IPS-15b (cell line): ENCODE measurements at regions not wholly inside any gene's neighbourhood (a gene's known extent, or its start where the extent isn't known, plus 50 kb on each side); places are given as distances from the start of the nearest gene placed in this dataset.

Source experiments
- H3K27me3 ChIP-seq: one replicate; pipeline ENCODE4 v1.6.1; 2013; ENCODE audit warnings: low read length; ENCODE audit not compliant: control insufficient read depth, insufficient read depth
- H3K36me3 ChIP-seq: one replicate; pipeline ENCODE4 v1.6.1; 2013; ENCODE audit warnings: low read length; ENCODE audit not compliant: control insufficient read depth, insufficient read depth
- H3K4me1 ChIP-seq: one replicate; pipeline ENCODE4 v1.6.1; 2013; ENCODE audit warnings: mild to moderate bottlenecking, low read length; ENCODE audit not compliant: control insufficient read depth, insufficient read depth
- H3K4me3 ChIP-seq: one replicate; pipeline ENCODE4 v1.5.1; 2013; ENCODE audit warnings: low read depth, low read length
- H3K9ac ChIP-seq: one replicate; pipeline ENCODE4 v1.6.1; 2013; ENCODE audit warnings: low read depth, mild to moderate bottlenecking, low read length
- H3K9me3 ChIP-seq: one replicate; pipeline ENCODE4 v1.6.1; 2013; ENCODE audit warnings: mild to moderate bottlenecking, low read length; ENCODE audit not compliant: control insufficient read depth, insufficient read depth

DNA sequence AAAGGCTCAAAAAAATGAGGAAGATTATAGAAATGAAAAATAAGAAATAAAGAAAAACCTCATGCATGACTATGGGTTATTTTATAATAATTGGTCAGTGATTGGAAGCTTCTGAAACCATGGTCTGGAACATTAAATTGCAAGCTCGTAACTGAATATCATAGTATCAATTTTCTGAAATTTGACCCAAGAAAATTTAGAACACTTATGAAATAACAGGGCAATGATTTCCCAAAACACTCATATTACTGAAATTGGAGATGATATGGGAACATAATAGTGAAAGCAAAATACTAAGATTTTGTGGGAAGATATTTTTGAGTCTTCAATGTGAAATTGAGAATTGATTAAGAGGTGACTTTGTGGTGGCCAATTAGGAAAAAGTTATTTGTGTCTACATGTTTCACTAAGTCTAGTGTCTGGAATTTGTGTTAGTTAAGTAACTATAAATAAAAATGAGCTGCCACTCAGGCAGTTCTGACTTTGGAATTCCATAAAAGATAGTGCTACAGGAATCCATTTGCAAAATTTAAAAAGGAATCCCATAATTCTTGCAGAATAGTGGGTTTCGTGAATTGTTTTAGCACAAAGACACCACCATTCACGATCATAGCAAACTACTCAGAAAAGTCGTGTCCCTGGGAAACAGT, 603.0 kb downstream of the LMO7 start:
- Histone ChIP-seq H3K4me1 (no peaks in the 10 kb centered on the region), H3K27me3 (no peaks in the 10 kb centered on the region), H3K4me3 (no peak overlapping the region), H3K9ac (no peak overlapping the region), H3K36me3 (no peaks in the 10 kb centered on the region), H3K9me3 (no peaks in the 10 kb centered on the region)

DNA sequence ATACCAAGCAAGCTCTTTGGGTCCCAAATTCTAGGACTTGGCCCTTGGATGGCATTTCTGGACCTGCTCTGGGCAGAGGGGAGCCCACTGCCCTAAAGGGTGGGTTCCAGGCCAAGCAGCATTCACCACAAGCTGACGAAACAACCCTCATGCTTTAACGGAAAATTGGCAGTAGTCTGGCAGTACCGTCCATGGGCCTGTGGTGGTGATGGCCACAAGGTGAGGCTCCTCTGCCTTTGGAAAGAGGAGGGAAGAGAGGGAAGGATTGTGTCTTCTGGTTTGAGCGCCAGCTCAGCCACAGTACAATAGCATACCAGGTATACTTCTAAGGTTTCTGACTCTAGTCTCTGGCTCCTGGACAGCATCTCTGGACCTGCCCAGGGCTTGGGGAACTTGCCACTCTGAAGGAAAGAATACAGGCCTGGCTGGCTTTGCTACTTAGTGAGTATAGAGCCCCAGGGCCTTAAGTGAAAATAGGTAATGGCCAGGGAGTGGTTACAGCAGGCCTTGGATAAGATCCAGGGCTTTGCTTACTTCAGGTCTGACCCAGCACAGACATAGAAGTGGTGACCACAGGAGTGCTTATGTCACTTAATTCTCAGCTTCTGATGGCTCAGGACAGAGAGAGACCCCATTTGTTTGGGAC, 595.5 kb downstream of the LMO7 start:
- no peak overlapping the region for H3K9ac ChIP-seq
- no peaks in the 10 kb centered on the region for H3K36me3 ChIP-seq
- no peak overlapping the region for H3K4me3 ChIP-seq
- no peaks in the 10 kb centered on the region for H3K27me3 ChIP-seq
- no peaks in the 10 kb centered on the region for H3K4me1 ChIP-seq
- no peaks in the 10 kb centered on the region for H3K9me3 ChIP-seq

DNA sequence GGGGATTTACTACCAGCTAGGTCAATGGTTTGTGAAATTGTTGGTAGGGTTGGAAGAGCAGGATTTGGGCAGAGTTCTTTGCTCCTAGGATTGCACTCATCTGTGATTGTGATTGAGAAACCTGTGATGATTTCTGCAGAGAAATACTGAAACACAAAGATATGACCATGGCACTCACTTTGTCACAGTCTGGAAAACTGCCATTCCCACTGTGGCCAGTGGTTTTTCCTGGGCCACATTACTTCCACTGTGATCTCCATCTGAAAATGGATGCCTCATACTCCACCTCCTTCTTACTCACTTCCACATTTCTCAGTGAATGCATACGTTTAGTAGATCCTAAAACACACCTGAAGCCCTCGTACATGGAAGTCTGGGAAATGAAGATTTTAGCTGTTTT, 593.2 kb downstream of the LMO7 start:
- no peaks in the 10 kb centered on the region for H3K27me3 ChIP-seq
- H3K4me1 ChIP-seq, result no peaks in the 10 kb centered on the region
- H3K4me3 ChIP-seq, result no peak overlapping the region
- H3K9me3 ChIP-seq, result no peaks in the 10 kb centered on the region
- no peak overlapping the region for H3K9ac ChIP-seq
- H3K36me3 ChIP-seq, result no peaks in the 10 kb centered on the region

DNA sequence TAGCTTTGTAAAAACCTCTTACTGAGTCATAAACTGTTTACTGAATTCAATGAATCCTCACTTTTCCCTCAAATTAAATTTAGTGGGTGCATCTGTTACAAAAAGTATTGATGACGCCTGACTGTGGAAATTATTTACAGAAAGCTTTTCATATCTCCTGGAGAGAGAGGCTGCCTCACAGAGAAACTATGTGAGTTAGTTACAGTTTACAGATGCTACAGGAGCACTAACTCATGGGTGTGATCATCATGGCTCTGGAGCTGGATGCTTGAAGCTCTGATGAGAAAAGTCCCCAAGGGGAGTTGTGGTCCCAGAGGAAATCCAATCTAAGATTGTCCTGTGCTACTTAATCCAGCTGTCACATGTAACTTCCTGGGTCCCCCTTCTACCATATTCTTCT, 590.8 kb downstream of the LMO7 start:
- Histone ChIP-seq H3K4me3 (no peak overlapping the region), H3K27me3 (no peaks in the 10 kb centered on the region), H3K9ac (no peak overlapping the region), H3K9me3 (no peaks in the 10 kb centered on the region), H3K4me1 (no peaks in the 10 kb centered on the region), H3K36me3 (no peaks in the 10 kb centered on the region)

DNA sequence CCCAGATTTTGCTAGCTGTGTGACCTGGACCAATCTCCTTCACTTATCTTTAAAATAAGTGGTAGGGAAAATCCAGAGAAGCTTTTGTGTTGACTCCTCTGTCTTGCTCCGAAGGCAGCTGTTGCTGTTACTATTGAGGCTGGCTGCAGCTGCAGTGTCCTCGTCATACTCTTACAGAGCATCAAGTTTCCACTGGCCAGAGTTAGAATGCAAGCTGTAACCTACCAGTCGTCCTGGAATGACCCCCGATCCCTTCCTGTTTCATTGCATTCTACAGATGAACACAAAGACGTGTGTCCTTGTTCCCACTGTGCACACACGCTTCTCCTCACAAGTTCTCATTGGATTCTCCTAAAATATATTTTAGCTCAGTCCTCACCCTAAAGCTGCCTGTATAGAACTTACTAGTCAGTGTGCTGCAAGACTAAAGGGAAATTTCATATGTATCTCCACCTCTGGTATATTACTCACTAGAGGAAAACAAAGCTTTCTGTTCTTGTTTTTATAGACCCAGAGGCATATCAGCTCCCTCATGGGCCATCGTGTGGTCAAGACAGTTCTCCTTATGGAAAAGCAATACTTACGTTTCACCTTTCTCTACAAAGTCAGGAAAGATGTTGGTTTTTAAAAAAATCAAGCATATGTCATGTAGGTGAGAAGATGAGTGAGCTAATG, 589.8 kb downstream of the LMO7 start:
- Histone ChIP-seq H3K36me3 (no peaks in the 10 kb centered on the region), H3K4me3 (no peak overlapping the region), H3K9me3 (no peaks in the 10 kb centered on the region), H3K4me1 (no peaks in the 10 kb centered on the region), H3K9ac (no peak overlapping the region), H3K27me3 (no peaks in the 10 kb centered on the region)

DNA sequence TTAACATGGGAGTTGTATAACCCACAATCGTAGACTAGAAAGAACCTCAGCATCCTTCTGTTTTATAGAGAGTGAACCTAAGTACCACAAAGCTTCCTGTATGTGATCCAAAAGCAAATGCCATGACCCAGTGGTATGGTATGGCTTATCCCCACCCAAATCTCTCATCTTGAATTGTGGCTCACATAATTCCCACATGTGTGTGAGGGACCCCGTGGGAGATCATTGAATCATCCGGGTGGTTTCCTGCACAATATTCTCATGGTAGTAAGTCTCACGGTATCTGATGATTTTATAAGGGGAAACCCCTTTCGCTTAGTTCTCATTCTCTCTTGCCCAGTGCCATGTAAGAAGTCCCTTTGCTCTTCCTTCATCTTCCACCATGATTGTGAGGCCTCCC, 587.9 kb downstream of the LMO7 start:
- H3K36me3 ChIP-seq, result no peaks in the 10 kb centered on the region
- no peaks in the 10 kb centered on the region for H3K4me1 ChIP-seq
- H3K9me3 ChIP-seq, result no peaks in the 10 kb centered on the region
- H3K4me3 ChIP-seq, result no peak overlapping the region
- no peak overlapping the region for H3K9ac ChIP-seq
- no peaks in the 10 kb centered on the region for H3K27me3 ChIP-seq

DNA sequence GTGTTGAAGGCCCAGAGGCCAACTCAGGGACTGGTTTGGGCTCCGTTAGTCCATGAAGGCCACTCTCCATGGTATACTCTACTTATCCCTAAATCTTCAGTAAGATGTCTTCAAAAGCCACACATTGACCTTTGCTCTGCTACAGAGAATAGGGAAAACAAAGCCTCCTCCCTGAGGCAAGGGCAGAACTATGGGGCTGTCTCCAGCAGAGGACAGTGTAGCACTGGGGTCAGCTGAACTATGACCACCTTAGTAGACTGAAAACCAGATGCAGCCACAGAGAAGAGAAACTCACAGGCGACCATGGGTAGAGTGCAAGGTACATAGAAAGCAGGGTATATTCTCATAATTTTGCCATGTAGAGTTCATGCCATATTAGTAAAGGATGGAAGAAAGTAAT, 587.4 kb downstream of the LMO7 start:
- no peak overlapping the region for H3K4me3 ChIP-seq
- no peaks in the 10 kb centered on the region for H3K4me1 ChIP-seq
- H3K27me3 ChIP-seq, result no peaks in the 10 kb centered on the region
- no peaks in the 10 kb centered on the region for H3K36me3 ChIP-seq
- no peak overlapping the region for H3K9ac ChIP-seq
- no peaks in the 10 kb centered on the region for H3K9me3 ChIP-seq

DNA sequence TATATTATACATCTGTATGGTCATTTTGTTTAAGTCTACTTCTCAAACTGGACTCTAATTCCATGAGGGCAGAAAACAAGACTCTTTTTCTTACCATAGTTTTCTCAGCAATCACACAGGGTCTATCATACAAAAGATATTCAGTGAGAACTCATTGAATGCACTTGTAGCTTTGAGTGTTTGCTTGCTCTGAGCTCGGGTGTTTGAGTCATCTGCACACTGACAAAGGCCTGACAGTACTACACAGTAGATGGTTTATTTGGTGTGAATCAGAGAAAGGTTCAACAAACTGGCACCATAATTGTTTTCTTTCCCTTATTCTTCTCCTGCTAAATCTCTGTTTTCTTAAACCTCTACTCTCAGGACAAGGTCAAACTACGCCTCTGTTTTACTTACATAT, 586.4 kb downstream of the LMO7 start:
- Histone ChIP-seq H3K9ac (no peak overlapping the region), H3K4me3 (no peak overlapping the region), H3K9me3 (no peaks in the 10 kb centered on the region), H3K27me3 (no peaks in the 10 kb centered on the region), H3K4me1 (no peaks in the 10 kb centered on the region), H3K36me3 (no peaks in the 10 kb centered on the region)

DNA sequence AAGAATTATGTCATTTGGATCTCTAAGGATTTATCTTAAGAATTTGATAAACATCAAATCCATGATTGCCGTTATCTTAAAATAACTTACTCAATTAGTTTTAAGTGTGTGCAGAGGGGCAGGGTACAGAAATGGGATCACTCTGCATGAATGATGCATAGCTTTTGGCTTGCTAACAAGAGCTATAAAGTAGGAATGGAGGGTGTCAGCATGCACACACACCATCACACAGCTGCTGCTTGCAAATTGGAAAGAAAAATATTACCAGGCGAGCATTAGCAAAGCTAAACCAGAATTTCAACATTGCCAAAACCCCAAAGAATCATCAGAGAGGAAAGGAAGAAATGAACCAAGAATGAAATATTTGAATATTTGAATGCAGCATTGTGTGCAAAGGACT, 580.6 kb downstream of the LMO7 start:
- Histone ChIP-seq H3K9me3 (no peaks in the 10 kb centered on the region), H3K36me3 (no peaks in the 10 kb centered on the region), H3K4me1 (no peaks in the 10 kb centered on the region), H3K9ac (no peak overlapping the region), H3K4me3 (no peak overlapping the region), H3K27me3 (no peaks in the 10 kb centered on the region)

DNA sequence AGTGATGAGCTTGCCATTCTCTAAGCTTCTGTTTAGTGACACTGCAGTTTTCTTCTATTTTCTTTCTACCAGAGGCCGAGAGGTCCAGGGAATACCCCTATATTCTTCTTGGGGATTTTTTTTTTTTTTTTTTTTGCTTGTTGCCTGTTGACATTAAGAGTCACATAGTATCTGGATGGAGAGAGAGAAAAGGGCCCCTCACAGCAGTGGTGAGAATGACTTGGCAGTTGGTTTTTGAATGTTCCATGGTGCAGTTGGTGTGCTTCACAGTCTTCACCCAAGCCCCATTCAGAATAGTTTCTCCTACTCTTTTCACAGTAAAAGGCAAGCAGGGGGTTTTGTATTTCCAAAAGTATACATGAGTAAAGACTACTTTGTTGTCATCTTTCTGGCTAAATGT, 577.9 kb downstream of the LMO7 start:
- Histone ChIP-seq H3K9ac (no peak overlapping the region), H3K27me3 (no peaks in the 10 kb centered on the region), H3K36me3 (no peaks in the 10 kb centered on the region), H3K9me3 (no peaks in the 10 kb centered on the region), H3K4me1 (no peaks in the 10 kb centered on the region), H3K4me3 (no peak overlapping the region)

DNA sequence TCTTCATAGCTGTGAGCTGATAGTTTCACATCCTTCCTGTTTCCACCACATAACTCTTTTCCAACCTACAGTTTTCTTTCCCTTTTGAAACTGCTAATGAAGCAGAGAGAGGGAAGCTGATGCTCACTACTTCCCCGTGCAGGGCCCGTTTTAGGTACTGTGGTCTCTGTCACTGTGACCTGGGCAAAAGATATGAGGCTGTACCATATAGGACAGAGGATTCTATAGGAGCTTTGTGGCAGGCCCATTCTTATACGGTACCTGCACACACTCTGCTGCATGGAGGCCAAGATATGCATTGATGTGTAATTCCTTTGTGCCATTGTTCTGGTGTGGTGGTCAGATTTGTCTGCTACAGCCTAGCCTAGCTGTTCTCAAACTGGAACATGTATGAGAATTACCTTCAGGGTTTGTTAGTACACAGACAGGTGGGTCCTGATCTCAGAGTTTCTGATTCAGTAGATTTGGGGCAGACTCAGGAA, 577.3 kb downstream of the LMO7 start:
- Histone ChIP-seq H3K27me3 (no peaks in the 10 kb centered on the region), H3K36me3 (no peaks in the 10 kb centered on the region), H3K9me3 (no peaks in the 10 kb centered on the region), H3K4me1 (no peaks in the 10 kb centered on the region), H3K4me3 (no peak overlapping the region), H3K9ac (no peak overlapping the region)

DNA sequence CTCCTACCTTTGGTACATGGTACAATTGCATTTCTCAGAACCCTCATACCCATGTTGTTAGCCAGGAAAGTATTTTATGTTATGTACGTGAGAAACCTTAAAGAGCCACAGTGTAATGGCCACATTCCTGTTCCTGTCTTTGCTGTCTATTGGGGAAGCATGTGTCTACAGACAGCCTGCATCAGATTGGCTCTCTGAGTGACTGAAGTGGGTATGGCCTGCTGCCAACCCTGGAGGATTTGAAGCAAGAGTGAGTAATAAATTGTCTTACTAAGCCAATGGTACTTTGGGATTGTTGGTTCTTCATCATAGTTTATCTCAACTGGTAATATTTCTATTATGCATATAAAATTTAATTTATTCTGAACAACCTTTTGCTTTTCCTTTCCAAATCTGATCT, 574.1 kb downstream of the LMO7 start:
- no peak overlapping the region for H3K9ac ChIP-seq
- H3K4me3 ChIP-seq, result no peak overlapping the region
- H3K36me3 ChIP-seq, result no peaks in the 10 kb centered on the region
- H3K9me3 ChIP-seq, result no peaks in the 10 kb centered on the region
- H3K4me1 ChIP-seq, result no peaks in the 10 kb centered on the region
- no peaks in the 10 kb centered on the region for H3K27me3 ChIP-seq
